22Rv1 (cell line): ENCODE measurements at regions not wholly inside any gene's neighbourhood (a gene's known extent, or its start where the extent isn't known, plus 50 kb on each side); places are given as distances from the start of the nearest gene placed in this dataset.

ENCODE experiments used
- CTCF ChIP-seq: fragments of 450-650 bp; IDR thresholded peaks from 2 replicates; pipeline ENCODE4 v1.5.1; 2017; ENCODE audit warnings: mild to moderate bottlenecking
- ZFX ChIP-seq: fragments of 450-650 bp; IDR thresholded peaks from 2 replicates; pipeline ENCODE4 v1.6.1; 2017; ENCODE audit warnings: antibody characterized with exemption, borderline replicate concordance

GRCh38 chr15:79674124-79674465 is 222.7 kb downstream of the MTHFS start:
- TF ChIP-seq CTCF (no peak), ZFX (no peak)
